ENCODE measurements at regions not wholly inside any gene's neighbourhood (a gene's known extent, or its start where the extent isn't known, plus 50 kb on each side); places are given as distances from the start of the nearest gene placed in this dataset.

DNA sequence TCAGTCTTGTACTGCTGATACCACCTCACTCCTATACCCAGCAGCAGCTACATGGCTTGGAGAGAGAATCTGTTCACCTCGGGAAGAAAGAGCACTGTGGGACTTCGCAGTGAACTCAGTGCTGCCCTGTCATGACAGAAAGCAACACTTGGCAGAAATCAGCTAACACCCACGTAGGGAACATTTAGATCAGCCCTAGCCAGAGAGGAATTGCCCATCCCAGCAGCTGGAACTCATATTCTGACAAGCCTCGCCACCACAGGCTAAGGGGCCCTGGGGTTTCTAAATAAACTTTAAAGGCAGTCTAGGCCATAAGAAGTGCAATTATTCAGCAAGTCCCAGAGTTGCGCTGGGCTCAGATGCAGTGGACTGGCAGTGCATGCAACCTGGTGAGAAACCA lies 1266.8 kb downstream of the GRIK2 start:
- TF ChIP-seq L3MBTL2 (conservative IDR thresholded peaks at IDR 0.05) (no peak), FOXK2 (IDR thresholded peaks at IDR 0.05) (no peak), FOXM1 (IDR thresholded peaks at IDR 0.05; ENCODE audit: borderline replicate concordance) (no peak), SP1 (IDR thresholded peaks at IDR 0.05) (no peak), NFRKB (IDR thresholded peaks at IDR 0.05) (no peak), BHLHE40 (IDR thresholded peaks at IDR 0.05; ENCODE audit: borderline replicate concordance) (no peak), ZNF384 (IDR thresholded peaks at IDR 0.05) (no peak), ARNT (IDR thresholded peaks at IDR 0.05) (no peak), FOXA1 (IDR thresholded peaks at IDR 0.05) (no peak), SUZ12 (IDR thresholded peaks at IDR 0.05) (no peak), ELF4 (IDR thresholded peaks at IDR 0.05) (no peak), TARDBP (IDR thresholded peaks at IDR 0.05) (no peak)
- TF ChIP-seq, protein P1, sequence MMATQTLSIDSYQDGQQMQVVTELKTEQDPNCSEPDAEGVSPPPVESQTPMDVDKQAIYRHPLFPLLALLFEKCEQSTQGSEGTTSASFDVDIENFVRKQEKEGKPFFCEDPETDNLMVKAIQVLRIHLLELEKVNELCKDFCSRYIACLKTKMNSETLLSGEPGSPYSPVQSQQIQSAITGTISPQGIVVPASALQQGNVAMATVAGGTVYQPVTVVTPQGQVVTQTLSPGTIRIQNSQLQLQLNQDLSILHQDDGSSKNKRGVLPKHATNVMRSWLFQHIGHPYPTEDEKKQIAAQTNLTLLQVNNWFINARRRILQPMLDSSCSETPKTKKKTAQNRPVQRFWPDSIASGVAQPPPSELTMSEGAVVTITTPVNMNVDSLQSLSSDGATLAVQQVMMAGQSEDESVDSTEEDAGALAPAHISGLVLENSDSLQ (IDR thresholded peaks at IDR 0.05), result no peak
